Mucosa of rectum (tissue), 2 donors: ENCODE measurements at regions not wholly inside any gene's neighbourhood (a gene's known extent, or its start where the extent isn't known, plus 50 kb on each side); places are given as distances from the start of the nearest gene placed in this dataset.

Experiments used
- H3K27ac ChIP-seq, 2 donors: one replicate each; pipeline ENCODE4 v1.7.0; 2013; ENCODE audit warnings: inconsistent platforms in 2 of 2, low read depth in 2 of 2, low read length in 2 of 2
- H3K27me3 ChIP-seq, 2 donors: one replicate each; pipeline ENCODE4 v1.7.0; 2013; ENCODE audit warnings: low read length in 2 of 2; ENCODE audit not compliant: control insufficient read depth in 2 of 2, insufficient read depth in 2 of 2
- H3K36me3 ChIP-seq, 2 donors: one replicate each; pipeline ENCODE4 v1.7.0; 2013; ENCODE audit warnings: low read length in 2 of 2; ENCODE audit not compliant: control insufficient read depth in 2 of 2, insufficient read depth in 2 of 2
- H3K4me1 ChIP-seq, 2 donors: one replicate each; pipeline ENCODE4 v1.7.0; 2013; ENCODE audit warnings: low read length in 2 of 2, mild to moderate bottlenecking in 1 of 2; ENCODE audit not compliant: control insufficient read depth in 2 of 2, insufficient read depth in 2 of 2
- H3K4me3 ChIP-seq, 2 donors: one replicate each; pipeline ENCODE4 v1.7.0; 2013; ENCODE audit warnings: low read length in 2 of 2
- H3K9ac ChIP-seq, 2 donors: one replicate each; pipeline ENCODE4 v1.7.0; 2013; ENCODE audit warnings: low read length in 2 of 2, low read depth in 1 of 2, mild to moderate bottlenecking in 1 of 2
- H3K9me3 ChIP-seq, 2 donors: one replicate each; pipeline ENCODE4 v1.7.0; 2013; ENCODE audit warnings: low read length in 2 of 2; ENCODE audit not compliant: control insufficient read depth in 2 of 2
- donor health status: healthy.
- donor health status: Normal muscosa, but diverticular disease.

- Histone ChIP-seq H3K9ac (no peak overlapping the region), H3K4me1 (no peaks in the 10 kb centered on the region), H3K27ac (no peak overlapping the region), H3K36me3 (no peaks in the 10 kb centered on the region), H3K4me3 (no peak overlapping the region), H3K9me3 (no peaks in the 10 kb centered on the region), H3K27me3 (no peaks in the 10 kb centered on the region)
These were observed 519.6 kb upstream of the HS6ST1 start for GRCh38 chr2:128838244-128838643.

GRCh38 chr2:128841803-128842202 is 523.1 kb upstream of the HS6ST1 start:
- H3K4me1 ChIP-seq: no peaks in the 10 kb centered on the region
- H3K36me3 ChIP-seq: no peaks in the 10 kb centered on the region
- H3K9me3 ChIP-seq: no peaks in the 10 kb centered on the region
- no peak overlapping the region for H3K27ac ChIP-seq
- no peaks in the 10 kb centered on the region for H3K27me3 ChIP-seq
- H3K9ac ChIP-seq: no peak overlapping the region
- H3K4me3 ChIP-seq: no peak overlapping the region

GRCh38 chr2:128867311-128867710 is 548.6 kb upstream of the HS6ST1 start:
- Histone ChIP-seq H3K36me3 (no peaks in the 10 kb centered on the region), H3K4me1 (no peaks in the 10 kb centered on the region), H3K4me3 (no peak overlapping the region), H3K27me3 (no peaks in the 10 kb centered on the region), H3K27ac (no peak overlapping the region), H3K9me3 (no peaks in the 10 kb centered on the region), H3K9ac (no peak overlapping the region)

GRCh38 chr2:128867936-128868636 is 549.4 kb upstream of the HS6ST1 start:
- Histone ChIP-seq H3K9ac (no peak overlapping the region), H3K27ac (no peak overlapping the region), H3K9me3 (no peaks in the 10 kb centered on the region), H3K4me3 (no peak overlapping the region), H3K36me3 (no peaks in the 10 kb centered on the region), H3K4me1 (no peaks in the 10 kb centered on the region), H3K27me3 (no peaks in the 10 kb centered on the region)

- Histone ChIP-seq H3K4me3 (no peak overlapping the region), H3K4me1 (no peaks in the 10 kb centered on the region), H3K9me3 (no peaks in the 10 kb centered on the region), H3K9ac (no peak overlapping the region), H3K27ac (no peak overlapping the region), H3K36me3 (no peaks in the 10 kb centered on the region), H3K27me3 (no peaks in the 10 kb centered on the region)
These were observed 550.3 kb upstream of the HS6ST1 start for GRCh38 chr2:128868686-128869551.

GRCh38 chr2:128874608-128875007 is 555.9 kb upstream of the HS6ST1 start:
- no peak overlapping the region for H3K9ac ChIP-seq
- no peaks in the 10 kb centered on the region for H3K27me3 ChIP-seq
- no peaks in the 10 kb centered on the region for H3K4me1 ChIP-seq
- no peaks in the 10 kb centered on the region for H3K36me3 ChIP-seq
- H3K9me3 ChIP-seq: no peaks in the 10 kb centered on the region
- H3K4me3 ChIP-seq: no peak overlapping the region
- H3K27ac ChIP-seq: no peak overlapping the region

GRCh38 chr2:128876986-128877983 is 558.6 kb upstream of the HS6ST1 start:
- Histone ChIP-seq H3K4me1 (no peaks in the 10 kb centered on the region), H3K9me3 (no peaks in the 10 kb centered on the region), H3K27me3 (no peaks in the 10 kb centered on the region), H3K4me3 (no peak overlapping the region), H3K27ac (no peak overlapping the region), H3K9ac (no peak overlapping the region), H3K36me3 (no peaks in the 10 kb centered on the region)

- Histone ChIP-seq H3K9me3 (no peaks in the 10 kb centered on the region), H3K4me3 (no peak overlapping the region), H3K36me3 (no peaks in the 10 kb centered on the region), H3K27ac (no peak overlapping the region), H3K9ac (no peak overlapping the region), H3K27me3 (no peaks in the 10 kb centered on the region), H3K4me1 (no peaks in the 10 kb centered on the region)
These were observed 560.5 kb upstream of the HS6ST1 start for GRCh38 chr2:128879161-128879560.

GRCh38 chr2:128894896-128895295 is 576.2 kb upstream of the HS6ST1 start:
- Histone ChIP-seq H3K27ac (no peak overlapping the region), H3K4me1 (no peaks in the 10 kb centered on the region), H3K9me3 (no peaks in the 10 kb centered on the region), H3K36me3 (no peaks in the 10 kb centered on the region), H3K4me3 (no peak overlapping the region), H3K27me3 (no peaks in the 10 kb centered on the region), H3K9ac (no peak overlapping the region)
